Endothelial cell of umbilical vein (primary cell): ENCODE measurements at regions not wholly inside any gene's neighbourhood (a gene's known extent, or its start where the extent isn't known, plus 50 kb on each side); places are given as distances from the start of the nearest gene placed in this dataset.

ENCODE experiments used
- BruUV-seq: library from RNA; stranded (reverse); fragments of 400-500 nt; replicated peaks from 2 replicates; lab custom pipeline; 2021; lab: Mats Ljungman, UMichigan
- CTCF ChIA-PET: fragments of 300-600, 350-600 bp; sonication (Branson Sonifier 250); formaldehyde crosslinking; loops from one replicate; lab custom pipeline; 2021; ENCODE audit warnings: antibody characterized with exemption, inconsistent platforms; lab: Charles Lee
- POLR2A ChIA-PET: fragments of 300-600, 350-600 bp; sonication (Branson Sonifier 250); formaldehyde crosslinking; loops from one replicate; lab custom pipeline; 2021; ENCODE audit warnings: antibody characterized with exemption, inconsistent platforms; lab: Charles Lee
- DNase-seq: peaks from one replicate; pipeline ENCODE4 v3.0.0-alpha.2; 2011; ENCODE audit warnings: low read depth, low spot score
- FAIRE-seq: peaks from 2 replicates; lab custom pipeline; 2011; peaks lifted over from hg19 to GRCh38; lab: Jason Lieb, UNC
- H2AFZ ChIP-seq: 2 replicates; pipeline ENCODE4 v1.6.0; 2012; ENCODE audit warnings: low read depth, low read length, control low read depth, inconsistent platforms
- H3K27ac ChIP-seq: 2 replicates; pipeline ENCODE4 v1.5.1; 2011; ENCODE audit warnings: low read depth, mild to moderate bottlenecking, control low read depth, low read length, moderate library complexity; ENCODE audit not compliant: insufficient read depth
- H3K27me3 ChIP-seq, 2 experiments: 2 replicates each; pipeline versions ENCODE4 v1.6.0 to v1.6.1; 2011; ENCODE audit warnings: low read length in 2 of 2, mixed read lengths in 1 of 2; ENCODE audit not compliant: control insufficient read depth in 2 of 2, insufficient read depth in 2 of 2
- H3K36me3 ChIP-seq, 2 experiments: 2 replicates in 1 of 2; 3 replicates in 1 of 2; pipeline ENCODE4 v1.5.1; 2011; ENCODE audit warnings: low read length in 2 of 2, mild to moderate bottlenecking in 1 of 2, moderate library complexity in 1 of 2; ENCODE audit not compliant: control insufficient read depth in 2 of 2, insufficient read depth in 2 of 2; ENCODE audit errors: extremely low read depth in 1 of 2
- H3K4me1 ChIP-seq: 3 replicates; pipeline ENCODE4 v1.5.1; 2011; ENCODE audit warnings: mild to moderate bottlenecking, low read length; ENCODE audit not compliant: control insufficient read depth, insufficient read depth; ENCODE audit errors: extremely low read depth
- H3K4me2 ChIP-seq: 2 replicates; pipeline ENCODE4 v1.6.1; 2011; ENCODE audit warnings: low read length, control low read depth, mixed read lengths; ENCODE audit not compliant: insufficient read depth
- H3K4me3 ChIP-seq, 3 experiments: fragments of 200-600 bp in 1 of 3; sonication (generic), shearing (Covaris generic) in 1 of 3; replicated peaks in 1 of 3; 2 replicates each; pipeline ENCODE4 v1.5.1; 2011 to 2016; ENCODE audit warnings: control low read depth in 3 of 3, low read length in 3 of 3, mild to moderate bottlenecking in 2 of 3, inconsistent platforms in 1 of 3, low read depth in 1 of 3, moderate library complexity in 1 of 3; ENCODE audit not compliant: insufficient read depth in 1 of 3
- H3K79me2 ChIP-seq: 2 replicates; pipeline ENCODE4 v1.6.0; 2012; ENCODE audit warnings: low read length, inconsistent platforms; ENCODE audit not compliant: control insufficient read depth, insufficient read depth
- H3K9ac ChIP-seq: replicated peaks from 2 replicates; pipeline ENCODE3; 2011; ENCODE audit warnings: low read length, control low read depth; ENCODE audit not compliant: insufficient read depth; ENCODE audit errors: extremely low read depth
- H3K9me1 ChIP-seq: replicated peaks from 3 replicates; pipeline ENCODE4 v1.6.0; 2011; ENCODE audit warnings: mild to moderate bottlenecking, low read length; ENCODE audit not compliant: control insufficient read depth, insufficient read depth; ENCODE audit errors: extremely low read depth
- H3K9me3 ChIP-seq: replicated peaks from 2 replicates; pipeline ENCODE4 v1.5.1; 2012; ENCODE audit warnings: low read length, inconsistent platforms; ENCODE audit not compliant: control insufficient read depth, insufficient read depth
- H4K20me1 ChIP-seq: replicated peaks from 2 replicates; pipeline ENCODE3; 2011; ENCODE audit warnings: mild to moderate bottlenecking, low read length; ENCODE audit not compliant: control insufficient read depth, insufficient read depth; ENCODE audit errors: extremely low read depth
- EZH2 ChIP-seq: IDR thresholded peaks from 2 replicates; pipeline ENCODE4 v1.6.1; 2012; ENCODE audit warnings: borderline replicate concordance, low read depth, mild to moderate bottlenecking, moderate library complexity, low read length, inconsistent platforms; ENCODE audit not compliant: severe bottlenecking
- FOS ChIP-seq: IDR thresholded peaks from 2 replicates; pipeline ENCODE4 v1.6.1; 2011; ENCODE audit warnings: mild to moderate bottlenecking, low read length, moderate library complexity, borderline replicate concordance; ENCODE audit not compliant: insufficient read depth
- GATA2 ChIP-seq: IDR thresholded peaks from 2 replicates; pipeline ENCODE4 v1.7.0; 2011; ENCODE audit warnings: low read depth, mild to moderate bottlenecking, moderate library complexity, mixed read lengths, low read length; ENCODE audit not compliant: insufficient read length, insufficient read depth
- JUN ChIP-seq: IDR thresholded peaks from 2 replicates; pipeline ENCODE4 v1.6.1; 2011; ENCODE audit warnings: borderline replicate concordance, low read depth; ENCODE audit not compliant: insufficient read length, insufficient read depth
- MAX ChIP-seq: IDR thresholded peaks from 2 replicates; pipeline ENCODE4 v1.6.1; 2011; ENCODE audit not compliant: insufficient read depth, insufficient read length
- MYC ChIP-seq: IDR thresholded peaks from one replicate; pipeline ENCODE4 v1.6.1; 2011; ENCODE audit warnings: mild to moderate bottlenecking, low read depth, low read length
- POLR2A ChIP-seq: IDR thresholded peaks from 2 replicates; pipeline ENCODE4 v1.6.1; 2012; ENCODE audit warnings: low read depth, mild to moderate bottlenecking, control low read depth, low read length
- POLR2AphosphoS5 ChIP-seq: IDR thresholded peaks from 2 replicates; pipeline ENCODE4 v1.6.1; 2012; ENCODE audit warnings: low read depth, mild to moderate bottlenecking, control low read depth, low read length, moderate library complexity; ENCODE audit not compliant: insufficient read depth
- dilution Hi-C: fragments of 300-500 bp; cut with MboI; formaldehyde crosslinking; loops from one replicate; pipeline ENCODE4 v1.15.0; 2019; ENCODE audit warnings: low sequenced_read_pairs; ENCODE audit not compliant: extremely low pct_ligation_motif_present
- intact Hi-C: fragments of 100-400 bp; cut with micrococcal nuclease; formaldehyde crosslinking; loops from one replicate; pipeline ENCODE4 v1.10.0; 2022
- TF ChIP-seq, protein P1 (sequence below), 2 donors: IDR thresholded peaks; 1 replicate in 1 of 2; 2 replicates in 1 of 2; pipeline ENCODE4 v1.5.1; 2011; ENCODE audit warnings: low read length in 2 of 2, mild to moderate bottlenecking in 2 of 2, moderate library complexity in 2 of 2, control low read depth in 1 of 2, inconsistent platforms in 1 of 2, low read depth in 1 of 2; ENCODE audit not compliant: insufficient read depth in 1 of 2; ENCODE audit errors: extremely low read depth in 1 of 2

DNA sequence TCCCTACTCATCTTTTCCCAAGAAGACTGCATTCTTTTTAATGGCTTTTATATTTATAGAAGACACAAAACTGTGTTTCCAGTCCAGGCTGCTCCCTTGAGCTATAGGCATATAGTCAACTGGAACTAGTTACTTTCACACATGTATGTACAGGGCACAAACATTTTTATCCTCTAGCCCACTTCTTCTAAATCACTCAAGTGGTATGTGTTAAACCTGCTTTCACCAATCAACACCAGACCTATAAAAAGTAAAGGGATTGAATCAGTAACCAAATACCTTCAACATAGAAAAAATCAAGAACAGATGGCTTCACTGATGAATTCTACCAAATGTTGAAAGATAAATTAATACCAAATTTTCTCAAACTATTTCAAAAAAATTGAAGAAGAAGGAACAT is 584.2 kb upstream of the SLITRK1 start:
- DNase-seq = no peak
- no peak overlapping the region for H3K4me3 ChIP-seq
- ChIA-PET CTCF (no interaction called here), POLR2A (no interaction called here)
- intact Hi-C loops (no loop called here), dilution Hi-C loops (no loop called here)
- no peaks in the 10 kb centered on the region for H3K4me1 ChIP-seq
- no peak for FAIRE-seq
- no peak overlapping the region for H3K4me2 ChIP-seq
- BruUV-seq = no TSS peak
- H3K9me3 ChIP-seq = peaks cover 1% of the 10 kb centered on the region
- no peaks in the 10 kb centered on the region for H3K27me3 ChIP-seq
- H3K79me2 ChIP-seq = no peaks in the 10 kb centered on the region
- H4K20me1 ChIP-seq = no peaks in the 10 kb centered on the region
- H2AFZ ChIP-seq = no peak overlapping the region
- H3K9ac ChIP-seq = no peak overlapping the region
- TF ChIP-seq MYC (no peak), JUN (no peak), POLR2AphosphoS5 (no peak), MAX (no peak), GATA2 (no peak), EZH2 (no peak), POLR2A (no peak), FOS (no peak)
- TF ChIP-seq, protein P1, sequence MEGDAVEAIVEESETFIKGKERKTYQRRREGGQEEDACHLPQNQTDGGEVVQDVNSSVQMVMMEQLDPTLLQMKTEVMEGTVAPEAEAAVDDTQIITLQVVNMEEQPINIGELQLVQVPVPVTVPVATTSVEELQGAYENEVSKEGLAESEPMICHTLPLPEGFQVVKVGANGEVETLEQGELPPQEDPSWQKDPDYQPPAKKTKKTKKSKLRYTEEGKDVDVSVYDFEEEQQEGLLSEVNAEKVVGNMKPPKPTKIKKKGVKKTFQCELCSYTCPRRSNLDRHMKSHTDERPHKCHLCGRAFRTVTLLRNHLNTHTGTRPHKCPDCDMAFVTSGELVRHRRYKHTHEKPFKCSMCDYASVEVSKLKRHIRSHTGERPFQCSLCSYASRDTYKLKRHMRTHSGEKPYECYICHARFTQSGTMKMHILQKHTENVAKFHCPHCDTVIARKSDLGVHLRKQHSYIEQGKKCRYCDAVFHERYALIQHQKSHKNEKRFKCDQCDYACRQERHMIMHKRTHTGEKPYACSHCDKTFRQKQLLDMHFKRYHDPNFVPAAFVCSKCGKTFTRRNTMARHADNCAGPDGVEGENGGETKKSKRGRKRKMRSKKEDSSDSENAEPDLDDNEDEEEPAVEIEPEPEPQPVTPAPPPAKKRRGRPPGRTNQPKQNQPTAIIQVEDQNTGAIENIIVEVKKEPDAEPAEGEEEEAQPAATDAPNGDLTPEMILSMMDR (IDR thresholded peaks at IDR 0.05; ENCODE audit: extremely low read depth in 1 of 2, insufficient read depth in 1 of 2, low read depth in 1 of 2, low read length in 2 of 2) = no peak
- H3K36me3 ChIP-seq = no peaks in the 10 kb centered on the region
- no peak overlapping the region for H3K27ac ChIP-seq
- no peaks in the 10 kb centered on the region for H3K9me1 ChIP-seq
